ENCODE measurements at regions not wholly inside any gene's neighbourhood (a gene's known extent, or its start where the extent isn't known, plus 50 kb on each side); places are given as distances from the start of the nearest gene placed in this dataset.

- Histone ChIP-seq H3K36me3 (no peaks in the 10 kb centered on the region), H3K27me3 (no peaks in the 10 kb centered on the region), H3K27ac (no peak overlapping the region), H3K4me3 (no peak overlapping the region), H3K4me1 (peaks cover 0 to 5% (median 0%) of the 10 kb centered on the region in 12 donors), H3K9me3 (peaks cover 0 to 9% (median 0%) of the 10 kb centered on the region in 12 donors)
- WGBS, 4 donors: 41 to 56% (median 49%) methylated on average over 6 to 7 of the region's 7 CpGs
- no peak for TF ChIP-seq POLR2A (IDR thresholded peaks at IDR 0.05)
- no peak for TF ChIP-seq CTCF (IDR thresholded peaks at IDR 0.05)
- peak; percentile 54 to 84 (median 68) for DNase-seq
- peak; percentile 88 to 99 (median 98) for ATAC-seq
- intact Hi-C loops (cut with DNase I): no loop called here
Measured at GRCh38 chr16:64627781-64628180, 494.1 kb downstream of the CDH11 start.

GRCh38 chr16:64627288-64627687 lies 494.6 kb downstream of the CDH11 start:
- no peak overlapping the region for H3K4me3 ChIP-seq
- no peaks in the 10 kb centered on the region for H3K36me3 ChIP-seq
- H3K27me3 ChIP-seq: no peaks in the 10 kb centered on the region
- H3K9me3 ChIP-seq: peaks cover 0 to 9% (median 0%) of the 10 kb centered on the region in 12 donors
- H3K27ac ChIP-seq: no peak overlapping the region
- ATAC-seq (peak in 1 of 4 donors; percentile 30), DNase-seq (no peak)
- peaks cover 0 to 5% (median 0%) of the 10 kb centered on the region in 12 donors for H3K4me1 ChIP-seq
- intact Hi-C loops (cut with DNase I): no loop called here
- TF ChIP-seq POLR2A (IDR thresholded peaks at IDR 0.05) (no peak), CTCF (IDR thresholded peaks at IDR 0.05) (no peak)
- WGBS, 4 donors: 77 to 81% (median 80%) methylated on average over 3 to 4 of the region's 4 CpGs

DNA sequence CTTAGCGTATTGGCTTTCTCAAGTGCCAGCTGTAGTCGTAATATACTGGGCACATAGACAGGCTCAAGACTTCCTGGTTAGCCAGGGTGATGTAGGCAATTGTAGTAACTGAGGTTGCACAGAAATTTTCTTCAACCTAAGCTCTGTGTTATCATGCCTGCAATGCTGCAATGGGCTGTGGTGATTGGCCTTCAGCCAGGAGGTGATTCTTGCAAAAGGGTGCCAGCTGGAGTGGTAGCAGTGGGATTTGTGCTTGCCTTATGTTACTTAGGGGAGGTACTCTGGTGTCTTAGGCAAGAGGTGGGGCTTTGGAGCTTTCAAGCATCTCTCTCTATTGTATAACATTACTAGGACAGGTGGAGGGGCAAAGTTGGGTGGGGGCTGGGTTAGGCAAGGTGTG lies 495.1 kb downstream of the CDH11 start:
- intact Hi-C loops (cut with DNase I): no loop called here
- Histone ChIP-seq H3K4me3 (no peak overlapping the region), H3K36me3 (no peaks in the 10 kb centered on the region), H3K4me1 (peaks cover 0 to 5% (median 0%) of the 10 kb centered on the region in 12 donors), H3K9me3 (peaks cover 0 to 9% (median 0%) of the 10 kb centered on the region in 12 donors), H3K27ac (no peak overlapping the region), H3K27me3 (no peaks in the 10 kb centered on the region)
- DNase-seq: no peak
- 90 to 100% (median 94%) methylated on average over 2 of the region's 2 CpGs for WGBS, 4 donors
- TF ChIP-seq CTCF (IDR thresholded peaks at IDR 0.05): no peak
- TF ChIP-seq POLR2A (IDR thresholded peaks at IDR 0.05): no peak
- ATAC-seq: no peak

DNA sequence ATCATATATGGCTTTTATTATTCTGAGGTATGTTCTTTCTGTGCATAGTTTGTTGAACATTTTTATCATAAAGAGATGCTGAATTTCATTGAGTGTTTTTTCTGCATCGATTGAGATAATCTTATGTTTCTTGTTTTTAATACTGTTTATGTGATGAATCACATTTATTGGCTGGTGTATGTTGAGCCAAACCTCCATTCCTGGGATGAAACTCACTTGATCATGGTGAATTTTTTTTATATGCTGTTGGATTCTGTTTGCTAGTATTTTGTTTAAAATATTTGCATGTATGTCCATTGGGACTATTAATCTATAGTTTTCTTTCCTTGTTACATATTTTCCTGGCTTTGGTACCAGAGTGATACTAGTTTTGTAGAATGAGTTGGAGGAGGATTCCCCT lies 500.2 kb downstream of the CDH11 start:
- ATAC-seq (no peak), DNase-seq (no peak)
- Histone ChIP-seq H3K4me1 (no peaks in the 10 kb centered on the region), H3K9me3 (peaks cover 0 to 9% (median 0%) of the 10 kb centered on the region in 12 donors), H3K4me3 (no peak overlapping the region), H3K36me3 (no peaks in the 10 kb centered on the region), H3K27ac (no peak overlapping the region), H3K27me3 (no peaks in the 10 kb centered on the region)
- WGBS, 4 donors: 65 to 75% (median 74%) methylated on average over 1 of the region's 1 CpG
- intact Hi-C loops (cut with DNase I): no loop called here
- TF ChIP-seq CTCF (IDR thresholded peaks at IDR 0.05): no peak
- no peak for TF ChIP-seq POLR2A (IDR thresholded peaks at IDR 0.05)
